ENCODE measurements at regions not wholly inside any gene's neighbourhood (a gene's known extent, or its start where the extent isn't known, plus 50 kb on each side); places are given as distances from the start of the nearest gene placed in this dataset.
"Not testable (repeated sequence)": the region's sequence is repeated elsewhere in the genome, so short reads cannot be mapped to it uniquely, and the experiment has no call there.

DNA sequence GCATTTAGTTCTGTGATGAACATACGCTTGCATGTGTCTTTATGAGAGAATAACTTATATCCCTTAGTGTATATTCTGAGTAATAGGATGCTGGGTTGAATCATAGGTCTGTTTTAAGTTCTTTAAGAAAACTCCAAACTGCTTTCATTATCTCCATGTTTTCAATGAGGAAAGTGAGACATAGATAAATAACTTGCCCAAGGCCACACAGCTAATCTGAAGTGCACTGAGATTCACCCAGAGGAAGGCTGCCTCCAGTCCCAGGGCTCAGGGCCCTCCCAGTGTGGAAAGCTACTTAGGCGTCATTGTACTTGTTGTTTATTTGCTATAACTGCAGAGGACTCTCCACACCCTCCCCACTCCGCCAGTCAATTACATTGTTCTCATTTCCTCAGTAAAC is 126.7 kb downstream of the INHBA start:
- DNase-seq: no peak

DNA sequence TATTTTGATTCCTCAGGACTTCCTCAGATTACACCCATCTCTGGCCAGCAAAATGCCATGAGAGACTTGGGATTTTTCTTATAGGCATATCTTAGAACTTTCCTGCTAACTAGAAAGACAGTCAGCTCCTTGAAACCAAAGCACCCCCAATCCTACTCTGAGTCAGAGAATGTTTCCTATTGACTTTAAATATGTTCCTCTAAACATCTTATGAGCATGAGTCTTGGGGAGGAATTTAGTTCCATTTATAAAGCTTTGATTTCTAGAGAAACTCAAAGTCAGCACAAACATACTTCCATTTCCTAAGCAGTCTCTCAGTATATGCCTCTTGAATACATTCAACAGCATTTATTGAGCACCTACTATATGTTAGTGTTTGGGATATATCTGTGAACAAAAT is 128.5 kb downstream of the INHBA start:
- DNase-seq: no peak

DNA sequence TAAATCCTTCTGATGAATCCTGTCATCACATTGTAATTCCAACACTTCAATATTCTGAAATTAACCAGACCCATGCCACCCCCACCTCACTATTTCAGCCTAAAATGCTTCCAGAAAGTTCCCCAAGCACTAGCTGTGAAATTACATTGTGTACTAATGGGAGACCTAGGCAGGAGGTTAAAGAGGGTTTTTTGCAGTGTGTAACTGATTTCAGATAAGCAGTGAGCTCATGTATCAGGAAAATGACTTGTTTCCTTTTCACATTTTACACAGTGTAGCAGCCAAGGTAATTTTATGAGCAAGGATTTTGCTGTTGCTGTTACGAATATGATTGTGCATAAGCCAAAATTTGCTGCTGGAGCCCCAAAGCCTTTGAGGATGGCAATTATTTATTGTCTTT is 129.0 kb downstream of the INHBA start:
- no peak for DNase-seq

DNA sequence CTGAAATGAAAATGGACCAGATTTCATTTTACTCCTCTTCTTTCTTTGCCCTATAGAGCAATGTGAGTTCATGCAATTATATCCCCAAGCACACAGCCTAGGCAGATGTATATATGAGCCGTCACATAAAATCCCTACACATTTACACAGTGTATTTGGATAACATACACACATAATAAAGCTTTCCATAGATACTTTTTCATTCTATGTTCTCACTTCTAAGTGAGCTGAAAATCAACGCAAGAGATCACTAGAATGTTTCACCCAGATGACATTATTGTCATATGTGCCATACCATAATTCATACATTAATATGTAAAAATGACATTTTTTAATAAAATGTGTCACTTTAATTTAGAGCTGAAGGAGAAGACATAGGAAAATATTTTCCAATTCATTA is 129.4 kb downstream of the INHBA start:
- DNase-seq: no peak

DNA sequence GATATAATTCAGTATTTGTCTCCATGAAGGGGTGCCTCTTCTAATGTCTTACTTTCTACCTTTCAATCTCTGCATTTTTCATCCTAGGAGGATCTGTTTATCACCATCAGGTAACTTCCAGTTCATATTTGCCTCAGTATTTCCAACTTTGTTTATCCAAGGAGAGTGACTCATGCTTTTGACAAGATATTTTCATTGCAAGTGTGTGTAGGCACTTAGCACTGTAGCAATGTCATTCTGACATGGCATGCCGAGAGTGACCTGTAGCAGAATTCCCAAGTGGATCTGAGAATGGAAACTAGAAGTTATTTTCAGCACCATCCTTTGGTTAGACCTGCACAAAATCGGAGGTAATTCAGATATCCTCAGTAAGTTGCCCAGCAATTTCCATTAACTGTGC is 129.9 kb downstream of the INHBA start:
- peak; percentile 69 for DNase-seq

DNA sequence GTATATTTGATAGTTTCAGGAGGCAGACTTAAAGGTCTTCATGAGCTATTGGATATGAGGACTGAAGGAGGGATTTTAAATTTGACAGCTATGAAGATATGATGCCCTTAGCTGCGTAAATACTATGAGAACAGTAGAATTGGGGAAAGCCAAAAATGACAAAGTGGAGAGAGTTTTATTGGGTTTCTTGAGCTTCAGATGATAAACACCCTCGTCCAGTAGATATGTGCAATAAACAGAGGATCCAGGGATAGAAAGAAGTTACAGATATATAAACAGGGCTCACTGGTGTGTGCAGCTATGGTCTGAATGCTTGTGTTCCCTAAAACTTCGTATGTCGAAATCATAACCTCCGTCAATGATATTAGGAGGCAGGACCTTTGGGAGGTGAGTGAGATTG is 131.3 kb downstream of the INHBA start:
- DNase-seq: no peak

DNA sequence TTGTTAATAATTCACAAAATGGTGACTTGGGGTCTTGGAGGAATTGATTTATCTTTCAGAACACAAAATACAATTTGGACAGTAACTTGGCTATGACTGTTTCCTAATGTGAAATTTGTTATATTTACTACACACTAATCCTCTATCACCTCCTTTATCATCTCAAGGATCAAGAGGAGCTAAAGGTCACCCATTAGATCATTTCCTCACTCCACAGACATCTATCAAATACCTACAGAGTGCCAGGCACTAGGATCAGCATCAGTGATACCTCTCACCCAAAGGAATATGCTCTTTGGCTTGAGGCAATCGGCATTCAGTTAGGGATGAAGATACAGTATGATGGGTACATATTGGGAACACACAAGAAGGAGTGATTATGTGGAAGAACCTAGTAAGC is 132.1 kb downstream of the INHBA start:
- DNase-seq: no peak

DNA sequence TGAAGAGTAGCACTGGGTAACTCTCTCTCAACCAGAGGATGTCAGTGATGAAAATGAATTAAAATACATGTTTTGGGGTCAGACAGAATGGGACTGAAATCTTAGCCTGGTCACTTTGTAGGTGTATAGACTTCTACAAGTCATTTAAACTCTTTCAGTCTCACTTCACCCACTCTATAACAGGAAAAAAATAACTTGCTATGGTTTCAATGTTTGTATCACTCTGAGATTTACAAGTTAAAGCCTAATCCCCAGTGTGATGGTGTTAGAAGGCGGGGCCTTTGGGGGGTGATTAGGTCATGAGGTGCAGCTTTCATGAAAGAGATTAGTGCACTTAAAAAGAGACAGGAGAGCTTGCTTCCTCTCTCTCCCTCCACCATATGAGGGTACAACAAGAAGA is 134.8 kb downstream of the INHBA start:
- no peak for DNase-seq

DNA sequence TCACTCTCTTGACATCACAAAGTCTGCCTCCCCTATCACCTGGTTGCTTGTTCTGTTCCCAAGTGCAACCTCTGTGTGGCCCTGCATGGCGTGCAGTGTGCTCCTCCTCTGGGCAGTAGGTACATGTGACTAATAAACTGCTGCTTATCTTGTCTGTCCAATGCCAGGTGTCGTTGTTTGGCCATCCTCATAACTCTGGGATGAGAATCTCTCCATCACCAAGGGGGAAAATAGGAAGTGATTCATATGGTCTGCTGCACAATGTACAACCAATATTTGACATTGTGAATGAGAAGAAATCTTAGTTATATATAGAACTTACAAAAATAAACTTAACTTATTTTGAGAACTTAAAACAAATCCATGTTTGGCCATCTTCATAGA is 135.2 kb downstream of the INHBA start:
- DNase-seq: no peak

DNA sequence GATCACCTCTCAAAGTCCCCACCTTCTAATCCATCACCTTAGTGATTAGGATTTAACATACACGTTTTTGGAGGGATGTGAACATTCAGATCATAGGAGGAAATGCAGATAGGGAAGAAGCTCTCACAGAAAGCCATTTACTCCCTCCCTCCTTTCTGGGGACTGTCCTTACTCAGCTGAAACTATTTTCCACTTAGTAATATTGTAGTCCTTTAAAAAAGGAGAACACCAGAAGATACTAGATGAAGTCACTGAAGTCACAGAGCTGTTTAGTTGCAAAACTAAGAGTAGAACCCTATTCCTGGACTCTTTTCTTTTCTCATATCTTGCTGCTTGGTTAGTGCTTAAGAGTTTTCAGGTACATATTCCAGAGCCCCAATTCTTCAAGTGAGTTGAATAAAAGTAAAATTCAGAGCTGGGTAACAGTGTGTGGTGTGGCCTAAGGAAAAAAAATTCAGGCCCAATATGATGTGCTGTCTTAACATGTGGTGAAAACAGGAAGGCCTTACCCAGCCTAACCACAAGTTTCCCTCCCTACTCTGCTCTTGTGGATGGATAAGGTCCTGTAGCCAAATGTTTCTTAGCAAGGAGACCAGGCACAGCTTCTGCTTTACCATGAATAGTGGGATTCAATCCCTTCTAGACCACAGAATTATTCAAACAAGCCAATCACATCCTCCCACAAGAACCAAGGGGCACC is 135.7 kb downstream of the INHBA start:
- no peak for DNase-seq

DNA sequence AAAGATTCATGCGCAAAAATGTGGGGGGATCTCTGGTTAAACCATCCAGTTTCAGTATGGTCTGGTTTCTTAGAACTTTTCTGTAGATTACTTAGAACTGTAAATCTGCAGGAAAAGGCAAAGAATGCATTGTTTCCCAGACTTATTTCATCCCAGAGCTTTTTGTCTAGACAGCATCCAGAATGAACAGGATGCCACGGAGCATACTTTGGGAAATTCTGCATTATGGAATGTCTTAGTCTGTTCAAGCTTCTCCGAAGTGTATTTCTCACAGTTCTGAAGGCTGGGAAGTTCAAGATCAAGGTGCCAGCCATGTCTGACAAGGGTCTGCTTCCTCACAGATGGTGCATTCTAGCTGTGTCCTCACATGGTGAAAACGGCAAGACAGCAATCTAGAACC is 136.3 kb downstream of the INHBA start:
- no peak for DNase-seq

DNA sequence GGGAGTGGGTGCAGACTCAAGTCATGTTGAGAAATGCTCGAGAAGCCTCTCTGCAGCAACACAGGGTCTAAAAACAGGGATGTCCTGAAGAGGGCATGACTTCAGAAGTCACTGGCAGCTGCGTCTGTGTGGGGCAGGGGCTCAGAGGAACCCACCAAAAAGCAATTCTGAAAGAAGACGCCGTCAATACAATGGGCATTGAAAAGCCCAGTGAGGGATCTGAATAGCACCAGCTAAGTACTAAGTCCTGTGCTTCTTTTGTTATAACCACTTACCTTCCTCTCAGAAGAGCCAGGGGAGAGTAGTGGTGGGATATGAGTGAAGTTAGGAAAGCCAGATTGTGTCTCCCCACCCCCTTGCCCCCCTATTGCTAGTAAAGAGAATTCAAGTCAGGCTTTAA is 137.2 kb downstream of the INHBA start:
- no peak for DNase-seq

DNA sequence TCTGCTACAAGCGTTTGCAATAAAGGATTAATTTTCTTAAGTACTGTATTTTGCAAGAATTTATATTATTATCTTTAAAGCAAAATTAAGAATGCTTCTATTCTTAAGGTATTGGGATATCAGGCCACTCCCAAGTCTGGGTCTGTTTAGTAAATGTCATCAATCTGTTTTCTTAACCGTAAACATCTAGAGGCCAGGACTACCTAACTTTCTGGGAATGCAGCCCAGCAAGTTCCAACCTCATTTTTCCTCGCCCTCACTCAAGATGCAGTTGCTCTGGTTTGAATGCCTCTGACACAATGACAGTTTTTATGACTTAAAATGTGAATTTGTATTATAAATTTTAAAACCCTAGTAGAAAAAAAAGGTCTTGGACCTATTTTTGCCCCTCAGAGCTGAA is 143.5 kb downstream of the INHBA start:
- DNase-seq: no peak

DNA sequence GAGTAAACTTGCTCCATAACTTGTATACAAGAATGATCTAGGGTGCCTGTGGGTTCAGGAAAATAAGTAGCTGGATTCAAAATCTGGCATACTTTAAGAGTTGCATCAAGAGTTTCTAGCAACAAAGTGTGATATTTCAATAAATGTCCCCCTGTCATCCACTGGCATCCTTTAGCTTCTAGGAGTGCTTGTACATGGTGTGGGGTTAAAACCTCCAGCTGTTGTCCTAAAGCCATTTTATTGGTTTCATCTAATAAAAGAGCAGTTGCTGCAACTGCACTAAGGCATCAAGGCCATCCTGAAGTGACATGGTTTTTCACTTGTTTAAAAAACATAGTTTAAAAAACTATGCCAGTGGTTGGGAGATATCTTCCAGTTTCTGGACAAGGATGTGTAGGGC is 148.4 kb downstream of the INHBA start:
- no peak for DNase-seq

DNA sequence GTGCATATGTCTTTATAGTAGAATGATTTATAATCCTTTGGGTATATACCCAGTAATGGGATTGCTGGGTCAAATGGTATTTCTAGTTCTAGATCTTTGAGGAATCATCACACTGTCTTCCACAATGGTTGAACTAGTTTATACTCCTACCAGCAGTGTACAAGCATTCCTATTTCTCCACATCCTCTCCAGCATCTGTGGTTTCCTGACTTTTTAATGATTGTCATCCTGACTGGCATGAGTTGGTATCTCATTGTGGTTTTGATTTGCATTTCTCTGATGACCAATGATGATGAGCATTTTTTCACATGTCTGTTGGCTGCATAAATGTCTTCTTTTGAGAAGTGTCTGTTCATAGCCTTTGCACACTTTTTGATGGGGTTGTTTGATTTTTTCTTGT is 152.8 kb downstream of the INHBA start:
- not testable (repeated sequence) for DNase-seq

DNA sequence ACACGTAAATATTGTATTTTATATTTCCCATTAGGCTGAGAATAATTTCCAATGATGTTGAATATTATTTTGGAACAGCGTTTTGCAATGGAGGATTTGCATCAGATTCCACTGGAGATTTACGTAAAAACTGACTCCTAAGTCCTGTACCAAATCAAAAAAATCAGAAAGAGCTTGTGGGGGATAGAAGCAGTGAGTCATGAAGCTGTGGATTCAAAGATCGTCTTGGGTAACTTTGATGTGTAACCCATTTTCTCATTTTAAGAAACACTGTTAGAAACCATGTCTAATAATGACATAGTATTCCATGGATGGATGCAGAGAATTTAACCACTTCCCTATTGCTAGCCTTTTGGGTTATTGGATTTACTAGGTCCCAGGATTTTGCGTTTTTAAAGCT is 158.6 kb downstream of the INHBA start:
- no peak for DNase-seq

DNA sequence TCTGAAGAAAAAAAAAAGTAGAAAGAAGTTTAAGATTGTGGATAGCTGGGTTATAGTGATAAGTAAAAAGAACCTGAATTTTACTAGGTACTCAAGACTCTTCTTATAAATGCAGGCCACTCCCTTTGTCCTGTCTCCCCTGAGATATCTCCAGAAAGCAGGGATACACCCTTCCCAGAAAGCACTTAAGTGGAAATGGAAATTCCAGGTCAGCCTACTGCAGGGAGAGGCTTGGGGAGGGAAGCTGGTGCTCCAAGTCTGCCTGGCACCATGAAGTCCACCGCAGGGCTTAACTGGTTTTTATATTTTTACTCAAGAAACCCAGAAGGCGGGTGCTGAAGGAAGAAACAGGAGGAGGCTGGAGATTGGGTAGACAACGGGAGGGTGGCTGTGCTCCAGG is 162.3 kb downstream of the INHBA start:
- DNase-seq: no peak

DNA sequence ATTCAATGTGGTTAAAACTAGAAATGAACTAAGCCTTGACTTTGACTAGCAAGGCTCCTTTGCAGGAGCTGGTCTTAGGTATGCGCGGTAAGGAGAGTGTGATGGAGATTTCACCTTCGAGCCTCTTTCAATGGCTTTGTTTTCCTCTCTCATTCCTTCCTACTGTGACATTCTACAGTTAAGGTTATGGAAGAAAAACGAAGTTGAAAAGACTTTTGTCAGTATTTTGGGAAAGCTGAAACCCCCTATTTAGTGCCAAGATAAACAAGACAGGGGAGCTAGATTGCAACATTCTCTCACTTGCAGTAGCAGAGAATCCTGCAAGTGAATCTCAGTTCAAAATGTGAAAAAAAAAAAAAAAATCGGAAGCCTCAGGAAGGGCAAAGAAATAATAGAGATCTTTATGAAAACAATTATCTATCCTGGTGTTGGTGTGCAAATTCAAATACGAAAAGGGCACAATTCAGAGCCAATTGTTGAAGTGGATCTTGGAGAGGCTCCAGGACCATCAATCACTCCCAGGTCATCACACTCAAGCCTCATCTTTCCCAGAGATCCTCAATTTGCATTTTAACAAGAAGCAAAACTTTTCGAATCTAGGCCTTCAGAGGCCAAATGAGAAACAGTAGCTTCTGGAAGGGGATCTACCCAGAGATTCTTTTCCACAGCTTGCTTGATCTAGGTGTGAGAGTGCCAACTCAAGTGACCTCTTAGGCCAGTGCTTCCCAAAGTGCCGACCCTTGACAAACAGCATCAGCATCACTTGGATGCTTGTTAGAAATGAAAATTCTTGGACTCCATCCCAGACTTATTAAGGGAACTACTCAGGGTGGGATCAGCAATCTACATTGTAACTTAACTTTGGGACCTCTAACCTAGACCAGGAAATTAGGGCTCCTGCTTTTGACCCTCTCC is 163.8 kb downstream of the INHBA start:
- no peak for DNase-seq

DNA sequence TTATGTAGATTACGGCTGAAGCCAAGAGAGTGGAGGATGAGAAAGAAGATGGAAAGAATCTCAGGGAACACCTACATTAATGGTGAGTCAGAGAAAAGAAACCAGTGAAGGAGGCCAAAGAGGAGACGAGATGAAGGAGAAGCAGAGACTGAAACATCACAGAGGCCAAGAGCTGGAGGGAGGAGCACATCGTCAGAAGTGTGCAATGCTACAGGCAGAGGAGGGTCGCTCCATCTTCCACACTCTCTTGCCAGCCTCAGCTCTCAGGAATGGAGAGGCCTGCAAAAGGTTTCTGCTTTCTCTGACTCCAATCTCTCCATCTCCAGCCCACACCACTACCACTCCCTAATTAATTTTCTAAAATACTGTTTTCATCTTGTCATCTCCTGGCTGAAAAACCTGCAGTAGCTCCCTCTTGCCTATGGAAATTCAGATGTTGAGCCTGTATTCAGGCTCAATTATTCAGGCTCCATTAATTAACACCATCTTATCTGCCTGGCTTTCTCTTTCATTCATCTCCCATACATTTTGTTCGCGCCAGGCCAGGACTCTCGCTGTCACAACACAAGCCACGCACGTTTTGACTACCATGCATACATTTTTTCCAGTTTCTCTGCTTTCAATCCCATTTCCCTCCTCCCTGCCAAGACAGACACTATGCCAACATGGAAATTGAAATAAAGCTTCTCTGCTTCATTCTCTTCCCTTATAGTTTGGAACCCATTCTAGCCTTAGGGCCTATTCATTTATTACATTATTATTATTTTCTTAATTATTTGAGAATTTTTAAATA is 165.8 kb downstream of the INHBA start:
- no peak for DNase-seq

DNA sequence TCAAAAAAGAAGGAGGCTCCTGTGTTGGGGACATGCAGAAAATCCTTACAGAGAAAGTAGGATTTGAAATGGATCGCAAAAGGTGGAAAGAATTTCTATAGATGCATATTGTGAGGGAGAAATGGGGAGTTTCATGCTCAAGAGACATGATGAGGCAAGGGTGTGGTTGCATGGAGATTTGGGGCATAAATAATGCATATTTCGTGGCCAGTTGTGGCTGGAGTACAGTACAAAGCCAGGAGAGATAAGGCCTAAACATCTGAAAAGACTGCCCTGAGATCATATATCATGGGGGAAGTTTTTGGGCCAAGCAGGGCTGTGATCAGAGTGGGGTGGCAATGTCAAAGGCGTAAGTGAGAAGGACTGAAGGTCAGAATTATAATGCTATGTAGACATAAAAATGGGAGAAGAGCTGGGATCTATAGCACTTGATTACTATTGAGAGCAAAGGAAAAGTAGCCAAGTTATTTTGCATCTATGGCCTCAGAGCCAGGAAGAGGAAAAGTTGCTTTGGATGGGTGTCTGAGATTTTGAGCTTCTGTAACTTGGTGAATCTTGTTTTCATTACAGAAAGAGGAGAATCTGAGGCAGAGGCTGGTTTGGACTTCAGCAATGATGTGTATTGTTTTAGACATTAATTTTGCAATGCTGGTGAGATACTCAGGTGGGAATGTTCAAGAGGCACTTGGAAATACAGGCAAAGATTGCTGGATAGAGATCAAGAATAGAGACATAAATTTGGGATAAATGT is 166.6 kb downstream of the INHBA start:
- DNase-seq: no peak

DNA sequence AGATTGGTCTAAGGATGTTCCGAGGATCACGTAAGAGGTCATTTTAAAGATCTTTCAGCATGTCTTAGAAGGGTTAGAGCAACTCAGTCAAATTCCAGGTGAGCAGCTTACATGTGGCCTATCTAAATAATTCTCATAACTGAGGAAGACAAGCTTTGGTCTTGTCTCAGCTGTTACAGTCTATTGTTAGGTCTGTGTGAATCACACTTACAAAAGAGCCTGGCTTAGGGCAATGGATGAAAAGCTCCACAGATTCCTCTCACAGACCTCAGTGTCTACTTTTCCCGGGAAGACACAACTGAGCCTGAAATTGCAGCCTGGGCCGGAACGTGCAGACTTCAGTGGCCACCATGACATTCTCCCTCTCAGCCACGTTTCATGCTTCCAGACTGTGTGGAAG is 173.1 kb downstream of the INHBA start:
- DNase-seq: no peak

DNA sequence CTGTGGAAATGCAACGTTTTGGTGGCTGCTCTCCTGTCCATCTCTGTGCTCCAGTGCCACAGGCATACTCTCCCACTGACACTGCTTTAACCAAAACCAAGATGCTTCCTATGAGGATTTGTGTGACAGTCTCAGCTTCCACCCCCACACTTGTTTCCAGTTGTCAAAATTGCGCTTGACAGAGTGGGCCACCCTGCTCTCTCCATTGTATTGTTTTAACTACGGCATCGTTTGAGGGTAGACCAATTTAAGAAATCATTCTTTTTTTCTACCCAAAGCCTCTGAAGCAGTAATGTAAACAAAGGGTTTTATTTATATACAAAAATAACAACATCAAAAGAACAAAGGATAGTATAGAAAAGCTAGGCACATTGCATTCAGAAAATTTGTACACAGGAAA is 178.0 kb downstream of the INHBA start:
- DNase-seq: no peak

DNA sequence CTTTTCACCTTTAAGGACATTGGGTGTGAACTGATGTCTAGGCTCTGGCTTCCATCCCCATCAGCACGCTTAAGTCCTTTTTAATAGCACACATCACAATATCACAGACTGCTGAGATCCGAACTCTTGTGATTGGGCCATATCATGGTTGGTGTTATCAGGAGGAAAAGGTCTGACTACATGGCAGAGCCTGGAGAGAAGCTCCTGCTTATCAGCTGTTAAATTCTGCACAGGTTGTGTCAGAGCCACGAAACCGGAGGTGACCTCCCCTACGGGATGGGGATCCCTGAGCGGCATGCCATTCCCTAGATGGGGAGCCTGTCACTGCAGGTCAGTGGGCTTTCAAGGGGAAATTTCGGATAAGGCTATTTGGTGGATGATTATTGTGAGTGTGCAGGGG is 182.4 kb downstream of the INHBA start:
- DNase-seq: no peak

Data from kidney glomerular epithelial cell (primary cell).